T47D (cell line): ENCODE measurements at regions not wholly inside any gene's neighbourhood (a gene's known extent, or its start where the extent isn't known, plus 50 kb on each side); places are given as distances from the start of the nearest gene placed in this dataset.
"Not testable (repeated sequence)": the region's sequence is repeated elsewhere in the genome, so short reads cannot be mapped to it uniquely, and the experiment has no call there.

Experiments
- DNase-seq, 2 experiments: peaks; one replicate each; pipeline versions ENCODE4 v3.0.0 to v3.0.0-alpha.2; 2011 to 2012; ENCODE audit warnings: low read depth in 1 of 2, low spot score in 1 of 2
- JUND ChIP-seq: IDR thresholded peaks from 2 replicates; pipeline ENCODE4 v1.6.1; 2012; ENCODE audit warnings: low read depth
- in situ Hi-C: cut with HindIII; loops from 2 replicates; pipeline ENCODE4 v1.10.0; 2016; ENCODE audit warnings: low sequenced_read_pairs, low pct_unique_long_range_greater_than_20kb

GRCh38 chr10:8830876-8831275, 776.4 kb downstream of the GATA3 start:
- in situ Hi-C loops: no loop called here
- no peak for DNase-seq
- no peak for TF ChIP-seq JUND

DNA sequence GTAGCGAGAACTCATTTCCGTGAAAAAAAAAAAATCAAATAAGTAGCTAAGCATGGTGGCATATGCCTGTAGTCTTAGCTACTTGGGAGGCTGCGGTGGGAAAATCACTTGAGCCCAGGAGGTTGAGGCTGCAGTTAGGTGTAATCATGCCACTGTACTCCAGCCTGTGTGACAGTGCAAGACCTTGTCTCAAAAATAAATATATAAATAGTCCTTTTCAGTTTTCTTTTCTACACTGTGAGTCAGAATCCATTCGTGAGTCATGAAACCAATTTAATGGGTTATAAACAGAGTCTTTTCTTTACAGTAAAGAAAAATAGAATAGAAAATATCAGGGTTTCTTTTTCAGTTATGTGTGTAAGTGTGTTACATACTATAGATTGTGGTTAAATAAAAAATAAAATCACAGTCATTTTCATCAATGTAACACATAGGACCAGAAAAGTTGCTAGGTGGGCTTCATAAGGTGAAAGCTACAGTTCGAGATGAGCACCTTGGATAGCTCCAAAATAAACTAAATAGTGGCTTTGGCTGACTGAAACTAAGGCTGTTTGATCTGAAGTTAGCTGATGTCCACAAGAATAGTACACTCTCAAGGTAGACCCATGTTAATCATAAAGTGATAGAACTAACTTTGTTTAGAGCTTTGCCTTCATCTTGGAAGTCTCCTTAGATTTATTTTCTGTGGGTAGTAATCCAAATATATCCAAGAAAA, 781.1 kb downstream of the GATA3 start:
- in situ Hi-C loops: no loop called here
- no peak for DNase-seq
- TF ChIP-seq JUND: no peak

GRCh38 chr10:8840356-8840755, 785.9 kb downstream of the GATA3 start:
- TF ChIP-seq JUND: no peak
- DNase-seq: no peak
- in situ Hi-C loops: no loop called here

DNA sequence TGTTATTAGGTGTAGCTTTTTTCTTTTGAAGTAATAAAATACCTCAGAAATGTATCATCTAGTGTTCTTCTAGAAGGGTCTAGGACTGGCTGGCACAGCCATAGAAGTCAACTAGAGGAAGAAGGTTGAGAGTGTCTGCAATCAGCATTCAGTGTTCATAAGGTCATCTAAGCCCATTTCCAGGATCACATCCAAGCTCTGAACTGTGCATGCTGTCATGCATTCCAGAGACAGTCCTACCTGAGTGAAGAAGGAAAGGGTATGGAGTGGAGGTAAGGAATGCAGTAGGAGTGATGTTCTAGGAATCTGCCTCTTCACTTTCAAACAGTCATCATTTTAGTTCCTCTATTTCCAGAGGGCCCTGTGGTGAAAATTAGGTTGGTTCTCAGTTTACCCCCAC, 789.7 kb downstream of the GATA3 start:
- DNase-seq: no peak
- in situ Hi-C loops: no loop called here
- no peak for TF ChIP-seq JUND

- no peak for DNase-seq
- in situ Hi-C loops: no loop called here
- TF ChIP-seq JUND: no peak
Measured at GRCh38 chr10:8852546-8852945, 798.1 kb downstream of the GATA3 start.

- in situ Hi-C loops: no loop called here
- no peak for DNase-seq
- TF ChIP-seq JUND: no peak
Measured at GRCh38 chr10:8853048-8853447, 798.6 kb downstream of the GATA3 start.

GRCh38 chr10:8868924-8869323, 814.4 kb downstream of the GATA3 start:
- in situ Hi-C loops, DNase-seq: not testable (repeated sequence)

- DNase-seq: peak in 1 of 2 experiments; percentile 45
- in situ Hi-C loops: no loop called here
- TF ChIP-seq JUND: no peak
Measured at GRCh38 chr10:8873310-8873709, 818.8 kb downstream of the GATA3 start.

DNA sequence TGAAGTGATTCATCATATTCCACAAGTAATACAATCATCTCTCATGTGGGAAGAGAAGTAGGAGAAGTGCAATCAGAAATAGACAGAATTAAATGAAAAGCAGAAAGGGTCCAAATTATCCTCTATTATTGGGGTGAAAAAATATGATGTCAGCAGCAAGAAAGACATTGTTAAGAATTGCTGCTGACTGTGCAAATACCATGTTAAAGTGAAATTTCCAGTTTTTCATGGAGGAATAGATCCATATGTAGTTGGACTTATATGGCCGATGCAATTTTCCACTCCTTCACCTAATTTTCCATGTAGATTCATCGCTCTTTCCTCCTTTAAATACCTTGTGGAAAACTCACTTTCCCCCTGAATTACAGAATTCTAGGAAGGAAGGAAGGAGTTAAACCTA, 819.8 kb downstream of the GATA3 start:
- DNase-seq: no peak
- no peak for TF ChIP-seq JUND
- in situ Hi-C loops: no loop called here

- in situ Hi-C loops: no loop called here
- DNase-seq: no peak
- TF ChIP-seq JUND: no peak
Measured at GRCh38 chr10:8874972-8875371, 820.5 kb downstream of the GATA3 start.

GRCh38 chr10:8876171-8876570, 821.7 kb downstream of the GATA3 start:
- no peak for TF ChIP-seq JUND
- DNase-seq: no peak
- in situ Hi-C loops: no loop called here

- no peak for DNase-seq
- TF ChIP-seq JUND: no peak
- in situ Hi-C loops: no loop called here
Measured at GRCh38 chr10:8889538-8889937, 835.0 kb downstream of the GATA3 start.

DNA sequence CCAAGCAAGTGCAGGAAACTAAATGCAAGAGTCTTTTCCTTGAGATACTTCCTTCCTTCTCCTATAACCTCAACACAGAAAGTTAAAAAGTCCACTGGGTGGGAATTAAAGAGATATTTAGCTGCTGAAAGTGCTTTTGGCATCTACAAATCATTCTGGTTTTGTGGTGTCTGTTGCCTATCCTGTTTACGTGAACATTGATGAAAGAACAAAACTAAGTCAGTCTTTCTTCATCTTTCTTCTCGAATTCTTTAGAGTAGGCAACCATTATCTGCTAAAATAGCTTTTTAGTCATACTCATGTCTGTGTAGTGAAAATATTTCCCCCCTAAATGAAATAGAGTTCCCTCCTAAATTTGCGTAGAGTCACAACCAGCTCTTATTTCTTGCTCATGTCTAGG, 838.6 kb downstream of the GATA3 start:
- TF ChIP-seq JUND: no peak
- in situ Hi-C loops: no loop called here
- no peak for DNase-seq

- in situ Hi-C loops: no loop called here
- no peak for TF ChIP-seq JUND
- no peak for DNase-seq
Measured at GRCh38 chr10:8894148-8894547, 839.7 kb downstream of the GATA3 start.
